HCT116 (cell line): ENCODE measurements at regions not wholly inside any gene's neighbourhood (a gene's known extent, or its start where the extent isn't known, plus 50 kb on each side); places are given as distances from the start of the nearest gene placed in this dataset.

ENCODE experiments used
- CTCF ChIP-seq, 3 experiments: fragments of 200-600 bp in 1 of 3; sonication (generic) in 1 of 3; IDR thresholded peaks in 2 of 3; conservative IDR thresholded peaks in 1 of 3; 2 replicates each; pipeline ENCODE4 v1.5.1; 2012 to 2017; ENCODE audit warnings: low read depth in 2 of 3, low read length in 2 of 3, antibody characterized with exemption in 1 of 3, borderline replicate concordance in 1 of 3, control low read depth in 1 of 3, mild to moderate bottlenecking in 1 of 3, mixed read lengths in 1 of 3, mixed run types in 1 of 3, moderate library complexity in 1 of 3; ENCODE audit not compliant: insufficient read depth in 1 of 3
- EZH2 ChIP-seq: fragments of 200-600 bp; sonication (generic); IDR thresholded peaks from 2 replicates; pipeline ENCODE4 v1.6.1; 2017; ENCODE audit warnings: antibody characterized with exemption, mixed run types
- EZH2phosphoT487 ChIP-seq: fragments of 200-600 bp; IDR thresholded peaks from 2 replicates; pipeline ENCODE4 v1.6.1; 2018; ENCODE audit warnings: antibody characterized with exemption, borderline replicate concordance
- JUND ChIP-seq: IDR thresholded peaks from 2 replicates; pipeline ENCODE4 v1.6.1; 2012
- MAX ChIP-seq: IDR thresholded peaks from 2 replicates; pipeline ENCODE4 v1.6.1; 2012
- POLR2A ChIP-seq: IDR thresholded peaks from 2 replicates; pipeline ENCODE4 v1.7.0; 2011; ENCODE audit warnings: borderline replicate concordance; ENCODE audit not compliant: insufficient read depth, insufficient read length; ENCODE audit errors: extremely low read depth
- POLR2AphosphoS5 ChIP-seq: IDR thresholded peaks from 2 replicates; pipeline ENCODE4 v1.6.1; 2011; ENCODE audit warnings: mild to moderate bottlenecking, low read depth, low read length, moderate library complexity
- RAD21 ChIP-seq: IDR thresholded peaks from 2 replicates; pipeline ENCODE4 v1.6.1; 2012; ENCODE audit warnings: low read depth, mild to moderate bottlenecking
- SRF ChIP-seq: IDR thresholded peaks from 2 replicates; pipeline ENCODE4 v1.6.1; 2012; ENCODE audit warnings: low read depth

- no peak for TF ChIP-seq EZH2phosphoT487
- TF ChIP-seq RAD21 = no peak
- TF ChIP-seq POLR2A = no peak
- TF ChIP-seq MAX = no peak
- TF ChIP-seq JUND = no peak
- TF ChIP-seq POLR2AphosphoS5 = no peak
- TF ChIP-seq CTCF (IDR thresholded peaks at IDR 0.05 in 2 of 3, conservative IDR thresholded peaks at IDR 0.05 in 1 of 3; ENCODE audit: borderline replicate concordance in 1 of 3, insufficient read depth in 1 of 3, low read depth in 2 of 3, low read length in 2 of 3) = no peak
- TF ChIP-seq EZH2 = no peak
- no peak for TF ChIP-seq SRF
Observed at GRCh38 chr11:116600930-116601329, 171.9 kb downstream of the BUD13 start.
